ENCODE measurements at regions not wholly inside any gene's neighbourhood (a gene's known extent, or its start where the extent isn't known, plus 50 kb on each side); places are given as distances from the start of the nearest gene placed in this dataset.

GRCh38 chr7:131795400-131795799 lies 239.0 kb upstream of the PODXL start:
- no peak overlapping the region for H3K4me3 ChIP-seq
- no peaks in the 10 kb centered on the region for H3K4me1 ChIP-seq
- DNase-seq (ENCODE audit: extremely low spot score in 2 of 2): no peak
- H3K9me3 ChIP-seq: no peaks in the 10 kb centered on the region
- no peaks in the 10 kb centered on the region for H3K27me3 ChIP-seq
- no peak for TF ChIP-seq POLR2A (IDR thresholded peaks at IDR 0.05)
- TF ChIP-seq POLR2AphosphoS5 (IDR thresholded peaks at IDR 0.05; ENCODE audit: insufficient read depth in 1 of 2, low read depth in 1 of 2): no peak
- TF ChIP-seq CTCF (IDR thresholded peaks at IDR 0.05): no peak
- H3K36me3 ChIP-seq: no peaks in the 10 kb centered on the region
- intact Hi-C loops (cut with DNase I): no loop called here
- H3K27ac ChIP-seq: no peak overlapping the region

GRCh38 chr7:131792311-131792710 lies 235.9 kb upstream of the PODXL start:
- intact Hi-C loops (cut with DNase I): no loop called here
- DNase-seq (ENCODE audit: extremely low spot score in 2 of 2): no peak

GRCh38 chr7:131787101-131787500 lies 230.7 kb upstream of the PODXL start:
- no peak for DNase-seq (ENCODE audit: extremely low spot score in 2 of 2)
- Histone ChIP-seq H3K36me3 (no peaks in the 10 kb centered on the region), H3K4me1 (no peaks in the 10 kb centered on the region), H3K27ac (no peak overlapping the region), H3K9me3 (no peaks in the 10 kb centered on the region), H3K27me3 (no peaks in the 10 kb centered on the region), H3K4me3 (no peak overlapping the region)
- TF ChIP-seq POLR2A (IDR thresholded peaks at IDR 0.05) (no peak), POLR2AphosphoS5 (IDR thresholded peaks at IDR 0.05; ENCODE audit: insufficient read depth in 1 of 2, low read depth in 1 of 2) (no peak), CTCF (IDR thresholded peaks at IDR 0.05) (no peak)
- intact Hi-C loops (cut with DNase I): no loop called here

More at GRCh38 chr7:131792311-131792710, 235.9 kb upstream of the PODXL start:
- no peaks in the 10 kb centered on the region for H3K36me3 ChIP-seq
- no peak overlapping the region for H3K27ac ChIP-seq
- H3K4me3 ChIP-seq: no peak overlapping the region
- H3K9me3 ChIP-seq: no peaks in the 10 kb centered on the region
- H3K27me3 ChIP-seq: no peaks in the 10 kb centered on the region
- no peaks in the 10 kb centered on the region for H3K4me1 ChIP-seq
- no peak for TF ChIP-seq POLR2AphosphoS5 (IDR thresholded peaks at IDR 0.05; ENCODE audit: insufficient read depth in 1 of 2, low read depth in 1 of 2)
- no peak for TF ChIP-seq POLR2A (IDR thresholded peaks at IDR 0.05)
- TF ChIP-seq CTCF (IDR thresholded peaks at IDR 0.05): no peak

GRCh38 chr7:131786204-131786603 lies 229.8 kb upstream of the PODXL start:
- Histone ChIP-seq H3K36me3 (no peaks in the 10 kb centered on the region), H3K4me1 (no peaks in the 10 kb centered on the region), H3K27ac (no peak overlapping the region), H3K27me3 (no peaks in the 10 kb centered on the region), H3K4me3 (no peak overlapping the region), H3K9me3 (no peaks in the 10 kb centered on the region)
- TF ChIP-seq CTCF (IDR thresholded peaks at IDR 0.05) (no peak), POLR2A (IDR thresholded peaks at IDR 0.05) (no peak), POLR2AphosphoS5 (IDR thresholded peaks at IDR 0.05; ENCODE audit: insufficient read depth in 1 of 2, low read depth in 1 of 2) (no peak)
- intact Hi-C loops (cut with DNase I): no loop called here
- DNase-seq (ENCODE audit: extremely low spot score in 2 of 2): no peak

- Histone ChIP-seq H3K27me3 (no peaks in the 10 kb centered on the region), H3K4me1 (no peaks in the 10 kb centered on the region), H3K9me3 (no peaks in the 10 kb centered on the region), H3K27ac (no peak overlapping the region), H3K36me3 (no peaks in the 10 kb centered on the region), H3K4me3 (no peak overlapping the region)
- DNase-seq (ENCODE audit: extremely low spot score in 2 of 2): no peak
- TF ChIP-seq POLR2AphosphoS5 (IDR thresholded peaks at IDR 0.05; ENCODE audit: insufficient read depth in 1 of 2, low read depth in 1 of 2): no peak
- TF ChIP-seq POLR2A (IDR thresholded peaks at IDR 0.05): no peak
- TF ChIP-seq CTCF (IDR thresholded peaks at IDR 0.05): no peak
- intact Hi-C loops (cut with DNase I): no loop called here
Observed at GRCh38 chr7:131778601-131779000, 222.2 kb upstream of the PODXL start.

Measured in vagina (tissue), 2 donors.